ENCODE measurements at regions not wholly inside any gene's neighbourhood (a gene's known extent, or its start where the extent isn't known, plus 50 kb on each side); places are given as distances from the start of the nearest gene placed in this dataset.
A peak's percentile ranks its signal among the peaks of the same experiment; 100 is the strongest.

DNA sequence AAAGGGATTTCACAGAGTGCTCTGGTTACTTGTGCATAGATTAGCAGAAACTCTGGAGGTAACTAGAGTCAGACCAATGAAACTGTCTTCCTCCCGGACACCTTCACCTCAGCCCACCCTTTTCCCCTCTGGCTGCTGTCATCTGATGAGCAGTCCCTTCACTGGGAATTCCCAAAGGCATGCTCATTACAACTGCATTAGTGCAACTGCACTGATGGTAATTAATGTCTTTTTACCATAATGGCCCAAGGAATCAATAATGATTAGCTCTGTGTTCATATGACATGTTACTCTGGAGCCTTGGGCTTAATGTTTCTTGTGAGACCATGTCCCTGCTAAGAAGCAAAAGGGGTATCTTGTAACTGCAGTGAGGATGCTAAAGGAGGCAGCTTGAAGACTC, 304.5 kb downstream of the GRIN2B start:
- ATAC-seq: no peak
- DNase-seq: no peak

DNA sequence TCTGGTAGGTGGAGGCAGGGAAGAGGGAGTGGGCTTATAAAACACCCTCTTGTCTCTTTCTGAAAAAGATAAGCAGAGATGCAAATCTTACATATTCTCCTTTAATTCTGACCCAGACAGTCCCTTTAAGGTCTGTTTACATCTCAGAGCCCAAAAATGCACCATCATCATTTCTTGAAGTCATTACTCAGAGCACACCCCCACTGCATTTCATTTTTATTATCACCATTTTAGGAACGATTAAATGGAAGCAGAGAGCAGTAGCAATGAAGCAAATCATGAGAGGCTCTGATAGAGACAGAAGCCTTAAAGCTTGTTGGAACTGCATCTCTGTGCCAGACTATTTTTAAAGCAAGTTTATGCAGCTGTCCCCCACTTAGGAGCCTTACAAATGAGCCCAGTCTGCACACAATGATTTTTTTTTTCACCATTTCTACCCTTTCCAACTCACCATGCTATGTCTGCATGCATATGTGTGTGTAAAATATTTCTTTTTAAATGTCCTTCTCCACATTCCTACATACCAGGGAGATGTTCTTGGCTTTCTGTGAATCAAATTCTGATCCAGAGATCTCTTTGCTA, 311.0 kb downstream of the GRIN2B start:
- DNase-seq (no peak), ATAC-seq (no peak)

DNA sequence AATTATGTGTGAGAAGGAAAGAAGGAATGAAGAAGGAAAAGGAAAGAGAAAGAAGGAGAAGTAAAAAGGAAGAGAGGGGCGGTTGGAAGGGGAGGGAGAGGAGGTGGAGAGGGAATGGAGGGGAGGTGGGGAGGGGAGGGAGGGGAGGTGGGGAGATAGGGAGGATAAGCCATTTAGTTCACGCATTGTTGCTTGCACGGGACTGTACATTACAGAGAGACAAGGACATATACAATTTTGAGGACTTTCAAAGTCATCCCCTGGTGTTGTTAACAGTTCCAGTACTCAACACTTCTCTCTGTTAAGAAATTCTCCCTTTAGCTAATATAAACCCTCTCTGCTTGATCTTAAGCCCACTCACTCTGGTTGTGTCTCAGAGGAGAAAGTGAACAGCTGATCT, 312.5 kb downstream of the GRIN2B start:
- ATAC-seq (no peak), DNase-seq (no peak)

DNA sequence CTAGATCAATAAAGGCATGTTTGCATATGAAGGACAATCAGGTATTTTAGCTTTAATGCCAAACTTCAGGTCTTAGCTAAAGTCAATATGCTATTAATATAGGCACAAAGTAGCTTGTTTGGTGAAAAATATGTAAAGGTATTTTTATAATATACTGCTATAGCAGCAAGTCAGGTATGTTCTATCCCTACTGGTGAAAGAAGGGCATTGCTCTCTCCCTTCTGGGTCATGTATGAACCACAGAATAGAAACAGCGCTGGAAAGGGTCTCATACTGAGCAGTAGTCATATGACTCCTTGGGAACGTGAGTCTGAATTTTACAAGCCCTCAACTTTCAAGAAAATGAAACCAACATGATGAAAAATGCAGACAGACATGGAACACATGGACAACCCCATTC, 314.6 kb downstream of the GRIN2B start:
- DNase-seq (no peak), ATAC-seq (no peak)

DNA sequence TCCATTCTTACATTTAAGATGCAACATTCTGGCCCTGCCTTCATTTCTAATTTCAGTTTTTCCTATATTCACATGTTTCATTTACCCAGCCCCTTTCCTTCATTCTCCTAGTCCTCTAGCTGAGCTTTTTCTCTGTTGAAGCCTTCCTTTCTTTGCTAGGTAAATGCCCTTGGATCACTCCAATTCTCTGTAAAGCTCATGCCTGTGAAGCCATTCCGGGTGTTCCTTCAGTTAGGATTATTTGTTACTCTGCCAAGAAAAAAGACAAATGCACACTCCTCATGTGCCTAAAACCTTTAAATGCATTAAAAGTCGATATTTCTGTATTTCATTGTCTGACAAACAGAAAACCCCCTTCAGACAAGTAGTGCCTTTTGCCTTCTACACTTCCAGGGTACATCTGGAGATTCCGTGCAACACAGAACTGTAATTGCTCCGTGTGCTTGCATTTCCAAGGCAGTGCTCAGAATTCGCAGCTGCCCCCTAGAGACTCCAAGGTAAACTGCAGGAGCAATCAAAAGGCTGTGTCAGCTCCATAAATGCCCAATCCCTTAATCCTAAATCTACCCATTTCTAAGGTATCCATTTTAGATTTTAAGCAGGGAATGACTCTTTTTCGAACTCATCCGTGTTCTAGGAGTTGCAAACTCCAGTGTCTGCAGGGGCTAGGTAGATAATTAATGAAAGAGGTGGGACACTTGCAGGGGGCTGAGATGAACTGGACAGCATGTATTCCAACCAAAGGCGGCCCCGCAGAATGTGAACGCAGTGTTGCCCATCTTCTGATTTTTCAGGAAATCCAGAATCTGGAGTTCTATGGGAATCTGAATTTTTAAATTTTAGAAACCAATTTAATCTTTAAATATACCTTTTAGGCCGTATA, 320.2 kb downstream of the GRIN2B start:
- peak; percentile 55 for ATAC-seq
- peak; percentile 27 for DNase-seq

DNA sequence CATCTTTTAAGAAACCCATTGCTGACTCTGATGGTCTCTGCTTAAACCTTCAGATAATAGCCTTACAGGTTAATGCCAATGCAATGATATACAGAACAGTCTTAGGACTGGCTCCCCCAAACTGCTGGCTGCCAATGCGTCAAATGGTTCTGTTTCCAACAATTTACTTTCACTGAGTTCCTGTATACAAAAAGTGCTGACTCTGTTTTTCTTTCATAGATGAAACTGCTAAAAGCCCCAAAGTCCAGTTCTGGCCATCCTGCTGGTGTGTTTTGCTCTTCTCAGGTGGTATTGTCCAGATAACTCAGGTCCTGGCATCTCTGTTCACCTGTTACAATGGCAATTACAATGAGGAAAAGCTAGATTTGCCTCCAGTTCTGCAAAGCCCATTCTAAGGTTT, 326.9 kb downstream of the GRIN2B start:
- DNase-seq (no peak), ATAC-seq (no peak)

DNA sequence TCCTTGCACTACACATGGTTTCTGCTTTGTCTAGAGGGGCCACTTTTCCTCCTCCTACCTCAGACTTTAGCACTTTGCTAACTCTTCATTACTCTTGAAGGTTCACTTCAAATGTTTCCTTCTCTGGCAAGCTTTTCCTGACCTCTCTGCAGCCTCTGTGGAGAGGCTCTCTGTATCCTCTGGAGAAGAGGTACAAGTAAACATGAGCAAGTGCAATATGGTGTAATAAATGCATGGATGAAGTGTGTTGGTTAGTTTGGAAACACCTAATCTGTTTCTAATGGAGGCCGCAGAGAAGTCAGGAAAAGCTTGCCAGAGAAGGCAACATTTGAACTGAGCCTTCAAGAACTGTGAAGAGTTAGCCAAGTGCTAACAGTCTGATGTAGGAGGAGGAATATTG, 329.3 kb downstream of the GRIN2B start:
- DNase-seq (no peak), ATAC-seq (no peak)

DNA sequence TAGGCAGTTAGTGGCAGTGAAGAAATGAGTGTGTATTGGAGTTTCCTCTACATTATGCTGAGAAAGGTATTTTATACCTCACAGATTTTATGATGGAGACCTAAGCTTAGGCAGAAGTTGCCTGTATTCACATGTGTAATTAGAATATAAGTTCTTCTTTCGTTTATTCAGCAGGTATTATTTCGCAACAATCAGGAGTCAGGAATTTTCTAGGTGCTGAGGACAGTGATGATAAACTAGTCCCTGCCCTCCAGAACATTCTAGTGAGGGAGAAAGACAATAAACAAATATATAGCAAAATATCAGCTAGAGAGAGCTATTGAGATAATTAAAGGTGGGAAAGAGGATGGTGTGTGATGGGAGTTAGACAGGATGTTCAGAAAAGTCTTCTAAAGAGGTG, 345.7 kb downstream of the GRIN2B start:
- DNase-seq (no peak), ATAC-seq (no peak)

DNA sequence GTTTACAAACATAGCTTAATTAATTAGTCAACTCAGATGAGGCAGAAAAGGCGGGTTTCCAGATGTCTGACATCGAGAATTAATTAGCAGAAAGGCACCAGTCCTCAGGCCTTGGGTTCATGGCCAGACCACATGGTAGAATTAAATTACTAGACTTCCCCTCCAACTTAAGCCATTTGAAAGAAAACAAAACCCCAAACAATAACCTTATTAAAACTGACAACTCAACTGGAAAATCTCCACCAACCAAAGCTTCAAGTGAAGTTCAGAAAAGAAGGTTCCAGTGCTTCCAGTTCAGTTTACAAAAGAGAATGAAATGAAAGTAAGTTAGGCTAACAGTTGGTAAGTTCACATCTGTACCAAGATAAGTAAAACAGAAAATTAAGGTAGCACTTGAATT, 349.5 kb downstream of the GRIN2B start:
- ATAC-seq (no peak), DNase-seq (no peak)

DNA sequence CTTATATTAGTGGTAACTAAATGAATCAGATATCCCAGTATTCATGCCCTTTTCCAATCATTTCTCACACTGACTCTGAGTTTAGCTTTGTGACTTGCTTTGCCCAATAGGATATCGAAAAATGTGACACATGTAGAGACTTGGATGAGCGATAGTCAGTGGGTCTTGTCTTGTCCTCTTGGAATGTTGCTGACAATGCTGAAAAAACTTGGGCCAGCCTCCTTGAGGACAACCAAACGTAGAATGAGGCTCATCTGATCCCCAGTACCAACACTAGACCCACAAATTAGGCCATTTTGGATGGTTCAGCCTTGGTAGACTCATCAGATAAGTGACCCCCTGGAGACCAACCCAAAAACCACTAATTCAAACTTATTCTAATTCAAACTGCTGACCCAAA, 351.0 kb downstream of the GRIN2B start:
- DNase-seq: no peak
- ATAC-seq: no peak

DNA sequence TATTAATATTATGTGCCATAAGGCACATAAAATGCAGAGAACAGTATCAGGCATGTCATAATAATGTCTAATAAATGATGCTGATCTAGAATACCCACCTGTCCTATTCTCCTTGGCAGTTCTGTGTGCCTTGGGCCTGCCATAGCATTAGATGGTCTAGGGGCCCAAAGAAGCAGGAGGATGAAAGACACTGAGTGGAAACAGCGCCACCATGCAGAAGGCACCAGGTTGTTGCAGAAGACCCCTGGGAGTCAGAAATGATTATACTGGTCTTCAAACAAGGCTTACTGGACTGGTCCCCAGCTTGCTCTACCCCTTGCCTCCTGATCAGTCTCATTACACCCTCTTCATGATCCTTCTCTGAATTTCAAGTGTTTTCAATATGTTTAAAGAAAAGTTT, 353.3 kb downstream of the GRIN2B start:
- ATAC-seq (no peak), DNase-seq (no peak)

DNA sequence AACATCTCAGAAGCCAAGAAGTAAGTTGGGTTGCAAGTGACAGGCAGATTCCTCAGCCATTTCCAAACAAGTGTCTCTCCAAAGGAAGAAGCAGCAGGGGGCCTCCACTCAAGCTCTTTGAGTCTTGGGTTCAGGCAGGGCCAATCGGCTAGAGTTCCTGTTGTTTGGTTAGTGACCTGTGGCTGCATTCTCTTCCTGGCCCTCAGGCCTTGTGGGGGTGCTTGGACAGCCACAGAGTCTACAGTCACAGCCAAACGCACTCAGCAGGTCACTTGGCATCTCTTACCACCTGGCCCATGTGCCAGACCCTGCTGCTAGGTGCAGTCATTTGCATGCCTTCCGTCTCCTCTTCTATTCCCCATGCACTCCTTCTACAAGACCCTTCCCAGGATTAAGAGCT, 353.9 kb downstream of the GRIN2B start:
- ATAC-seq (no peak), DNase-seq (no peak)

DNA sequence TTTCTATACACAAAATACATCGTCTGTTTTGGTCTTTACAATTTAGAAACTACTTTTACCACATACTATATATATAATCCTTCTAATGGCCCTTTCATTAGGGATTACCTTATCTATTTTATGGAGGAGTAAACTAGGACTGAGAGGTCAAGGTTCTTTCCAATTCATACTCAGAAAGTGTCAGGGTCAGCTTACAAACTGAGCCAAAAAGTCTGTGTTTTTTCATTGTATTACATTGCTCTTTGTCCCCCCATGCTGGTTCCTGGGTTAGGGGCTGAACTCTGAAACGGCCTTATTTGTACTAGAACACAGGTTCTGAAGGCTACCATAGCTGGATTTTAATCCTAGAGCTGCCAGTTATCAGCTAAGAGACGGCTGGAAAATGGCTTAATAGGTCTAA, 368.1 kb downstream of the GRIN2B start:
- no peak for DNase-seq
- ATAC-seq: no peak

DNA sequence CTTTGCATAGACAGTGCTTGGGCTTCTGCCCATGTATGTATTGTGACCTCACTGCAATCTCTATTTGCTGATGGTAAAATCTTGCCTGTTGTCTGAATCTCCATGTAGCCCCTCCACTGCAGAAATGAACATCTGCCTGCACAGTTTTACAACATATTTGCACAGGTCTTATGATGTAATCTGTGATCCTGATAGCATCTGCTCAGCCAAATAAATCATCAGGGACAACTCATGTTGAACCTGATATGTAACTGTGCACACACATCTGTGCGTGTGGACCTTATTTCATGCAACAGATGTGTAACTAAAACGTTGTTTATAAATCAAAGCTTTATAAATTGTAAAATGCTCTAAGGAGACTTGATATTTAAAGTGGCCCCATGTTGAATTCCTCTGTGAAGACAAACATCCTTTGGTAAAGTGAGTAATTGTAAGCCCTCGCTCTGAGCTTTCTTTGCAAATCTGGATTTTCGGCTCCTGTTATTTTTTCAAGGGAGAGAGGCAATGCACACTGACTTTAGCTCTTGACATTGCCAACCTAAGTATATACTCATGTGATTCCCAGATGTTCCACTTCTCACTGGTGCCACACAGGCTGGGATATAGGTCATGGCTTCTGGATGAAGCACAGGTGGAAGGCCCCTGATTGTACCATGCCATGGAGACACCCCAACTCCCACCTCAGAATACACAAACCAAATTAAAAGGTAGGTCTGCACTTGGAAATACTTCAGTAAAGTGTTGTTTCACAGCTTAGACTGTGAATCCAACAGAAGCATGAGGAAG, 371.3 kb downstream of the GRIN2B start:
- ATAC-seq (no peak), DNase-seq (no peak)

DNA sequence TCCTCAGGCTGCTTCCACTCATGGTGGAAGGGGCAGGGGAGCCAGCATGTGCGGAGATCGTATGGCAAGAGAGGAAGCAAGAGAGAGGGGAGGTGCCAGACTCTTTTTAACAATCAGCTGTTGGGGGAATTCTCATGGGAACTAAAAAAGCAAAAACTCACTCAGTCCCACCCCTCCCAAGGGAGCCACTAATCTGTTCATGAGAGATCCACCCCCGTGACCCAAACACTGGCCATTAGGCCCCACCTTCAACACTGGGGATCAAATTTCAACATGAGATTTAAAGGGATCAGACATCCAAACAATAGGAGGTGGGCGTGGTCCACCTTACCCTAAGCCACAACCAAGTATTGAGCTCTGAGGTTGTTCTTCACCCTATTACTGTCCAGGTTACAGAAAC, 375.1 kb downstream of the GRIN2B start:
- no peak for ATAC-seq
- no peak for DNase-seq

DNA sequence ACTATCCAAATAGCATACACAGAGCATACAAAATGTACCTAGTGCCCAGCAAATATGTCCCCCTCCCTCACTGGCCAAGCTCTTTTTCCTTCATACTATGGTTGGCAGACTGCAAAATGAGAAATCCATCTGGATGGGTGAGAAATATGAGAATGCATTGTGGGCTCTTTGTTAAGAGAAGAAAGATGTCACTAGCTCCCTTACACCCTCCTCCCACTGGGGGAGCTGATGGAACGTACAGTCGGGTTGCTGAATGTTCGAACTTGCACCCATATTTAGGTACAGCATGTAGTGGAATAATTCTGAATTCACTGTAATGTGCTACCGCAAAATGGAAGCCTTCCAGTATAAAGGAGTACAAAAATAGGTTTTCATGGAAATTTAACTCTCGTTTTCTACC, 377.4 kb downstream of the GRIN2B start:
- ATAC-seq (no peak), DNase-seq (no peak)

DNA sequence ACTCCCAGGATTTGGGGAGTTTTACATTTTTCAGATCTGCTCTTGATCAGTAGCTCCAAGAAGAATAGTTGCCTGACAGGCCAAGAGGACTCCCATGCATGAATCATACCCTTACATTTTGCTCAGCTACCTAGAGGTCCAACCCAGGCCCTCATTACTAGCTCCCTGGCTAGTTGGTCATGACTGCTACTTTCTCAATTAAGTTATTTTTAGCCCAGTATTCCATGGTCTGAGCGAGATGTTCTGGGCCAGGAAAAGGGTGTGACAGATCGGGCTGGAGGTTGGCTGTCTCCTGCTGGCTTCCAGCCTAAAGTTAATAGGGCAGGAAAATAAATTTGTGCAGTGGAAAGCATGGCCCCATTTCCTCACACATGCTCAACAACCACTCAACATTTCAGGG, 379.2 kb downstream of the GRIN2B start:
- ATAC-seq (no peak), DNase-seq (no peak)

DNA sequence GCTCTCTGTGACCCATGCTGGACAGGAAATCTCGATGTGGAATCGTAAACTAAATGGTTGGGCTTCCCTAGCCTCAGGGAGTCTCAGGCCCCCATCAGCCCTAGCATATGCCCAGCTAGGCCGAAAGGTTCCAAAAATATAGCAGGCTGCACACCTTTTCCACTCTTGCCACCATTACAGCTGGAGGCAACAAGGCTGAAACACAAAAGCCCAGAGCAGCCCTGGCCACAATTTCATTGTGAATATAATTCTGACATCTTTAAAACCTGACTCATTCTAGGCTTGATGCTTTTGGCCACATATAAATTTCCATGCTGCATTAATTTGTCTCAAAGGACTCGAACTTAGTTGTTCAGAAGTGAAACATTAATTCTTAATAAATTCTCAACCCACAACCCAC, 382.2 kb downstream of the GRIN2B start:
- ATAC-seq (no peak), DNase-seq (no peak)

DNA sequence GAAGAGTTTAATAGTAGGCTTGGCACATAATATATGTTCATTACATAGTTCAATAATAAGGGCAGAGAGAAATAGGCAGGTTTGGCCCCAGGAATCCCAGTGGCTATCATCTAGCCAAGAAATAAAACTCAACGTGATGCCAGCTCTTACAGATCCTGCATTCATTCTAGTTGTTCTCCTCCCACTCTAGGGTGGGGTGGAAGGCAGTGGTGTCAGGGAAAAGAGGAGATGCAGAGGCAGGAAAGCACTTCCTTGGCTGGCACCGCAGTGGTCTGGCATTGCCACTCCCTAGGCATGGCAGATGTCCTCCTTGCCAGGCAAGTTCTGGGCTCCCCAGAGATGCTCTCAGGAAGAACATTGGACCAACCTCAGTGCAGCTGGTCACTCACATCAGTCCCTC, 383.6 kb downstream of the GRIN2B start:
- peak; percentile 19 for ATAC-seq
- no peak for DNase-seq

DNA sequence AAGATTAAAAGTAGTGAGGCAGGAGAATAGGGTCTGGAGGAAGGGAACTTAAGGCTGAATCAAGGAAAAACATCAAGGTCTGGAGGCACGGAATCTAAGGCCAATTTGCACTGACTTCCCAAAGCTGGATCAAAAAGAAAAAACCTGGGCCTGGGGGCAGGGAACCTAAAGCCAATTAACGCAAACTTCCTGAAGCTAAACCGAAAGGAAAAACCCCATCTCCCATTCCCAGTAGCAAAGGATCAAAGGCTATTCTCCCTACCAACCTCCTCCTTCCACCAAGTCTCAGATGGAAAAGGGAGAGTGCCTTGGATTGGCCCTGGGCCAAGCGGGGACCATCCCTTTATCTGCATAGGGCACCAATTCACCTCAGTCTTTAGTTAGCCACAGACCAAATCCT, 384.2 kb downstream of the GRIN2B start:
- DNase-seq (no peak), ATAC-seq (no peak)

DNA sequence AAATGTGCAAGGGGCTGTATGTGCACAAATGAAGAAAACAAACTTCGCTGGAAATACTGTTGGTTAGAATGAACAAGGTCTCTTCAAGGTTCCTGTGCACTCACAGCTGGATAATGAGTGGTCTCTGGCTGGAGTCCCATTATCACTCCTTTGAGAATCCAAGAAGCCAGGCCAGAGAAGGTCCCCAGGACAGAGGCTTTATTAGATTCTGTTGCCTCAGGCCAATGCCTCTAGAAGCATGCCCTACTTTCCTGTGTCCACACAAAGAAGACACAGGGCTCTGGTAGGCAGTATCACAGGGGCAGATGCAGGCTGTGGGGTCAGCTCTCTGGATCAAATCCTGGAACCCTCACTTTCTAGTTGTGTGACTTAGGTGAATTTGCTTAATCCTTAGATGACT, 384.7 kb downstream of the GRIN2B start:
- no peak for DNase-seq
- no peak for ATAC-seq

DNA sequence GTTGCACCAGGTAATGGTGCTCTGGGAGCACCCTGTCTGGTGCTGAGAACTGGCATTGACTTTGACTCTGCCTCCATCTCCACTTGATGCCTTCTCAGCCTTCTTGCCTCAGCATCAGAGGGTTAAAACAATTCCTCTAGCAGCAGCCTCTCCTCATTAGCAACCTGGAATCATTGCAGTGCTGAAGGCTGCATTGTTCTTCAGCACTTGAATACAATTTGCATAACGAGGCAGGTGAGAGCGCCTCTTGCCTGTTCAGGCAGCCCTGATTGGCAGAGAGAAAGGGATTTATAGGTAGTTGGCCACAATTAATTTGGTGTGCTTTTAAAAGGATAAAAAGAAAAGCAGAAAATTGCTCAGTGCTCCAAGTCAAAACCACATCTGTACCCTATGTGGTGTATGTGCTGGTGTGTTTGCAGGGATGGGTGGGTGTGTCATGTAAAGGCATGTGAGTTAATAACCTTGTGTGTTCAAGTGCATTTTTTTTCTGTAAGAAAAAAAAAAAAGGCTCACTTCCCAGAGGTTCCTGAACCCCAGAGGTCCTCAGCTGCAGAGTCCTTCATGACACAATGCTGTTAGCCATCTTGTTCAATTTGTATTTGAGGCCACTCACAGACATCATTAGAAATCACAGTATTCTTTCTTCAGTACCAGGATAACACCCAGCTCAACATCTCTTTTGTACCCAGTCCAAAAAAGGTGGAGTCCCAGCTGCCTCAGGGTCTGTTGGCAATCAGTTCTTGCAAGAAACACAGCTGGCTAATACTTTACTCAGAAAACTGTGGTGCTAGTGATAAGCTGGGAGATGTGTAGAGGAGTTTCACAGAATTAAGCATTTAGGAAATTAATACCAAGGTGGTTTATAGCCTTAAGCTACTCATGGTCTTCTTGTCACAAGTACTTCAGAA, 385.6 kb downstream of the GRIN2B start:
- ATAC-seq (no peak), DNase-seq (no peak)
